Neural progenitor cell (in vitro differentiated cells): ENCODE measurements at regions not wholly inside any gene's neighbourhood (a gene's known extent, or its start where the extent isn't known, plus 50 kb on each side); places are given as distances from the start of the nearest gene placed in this dataset.

Experiments used
- CTCF ChIP-seq: fragments of 200-600 bp; sonication (generic); IDR thresholded peaks from 2 replicates; pipeline ENCODE4 v1.5.1; 2017; ENCODE audit warnings: antibody characterized with exemption, mild to moderate bottlenecking
- EZH2 ChIP-seq: fragments of 200-600 bp; sonication (generic); IDR thresholded peaks from 2 replicates; pipeline ENCODE4 v1.6.1; 2017; ENCODE audit warnings: antibody characterized with exemption, mild to moderate bottlenecking, moderate library complexity
- EZH2phosphoT487 ChIP-seq: fragments of 200-600 bp; sonication (generic); IDR thresholded peaks from 2 replicates; pipeline ENCODE4 v1.6.1; 2017; ENCODE audit warnings: antibody characterized with exemption

DNA sequence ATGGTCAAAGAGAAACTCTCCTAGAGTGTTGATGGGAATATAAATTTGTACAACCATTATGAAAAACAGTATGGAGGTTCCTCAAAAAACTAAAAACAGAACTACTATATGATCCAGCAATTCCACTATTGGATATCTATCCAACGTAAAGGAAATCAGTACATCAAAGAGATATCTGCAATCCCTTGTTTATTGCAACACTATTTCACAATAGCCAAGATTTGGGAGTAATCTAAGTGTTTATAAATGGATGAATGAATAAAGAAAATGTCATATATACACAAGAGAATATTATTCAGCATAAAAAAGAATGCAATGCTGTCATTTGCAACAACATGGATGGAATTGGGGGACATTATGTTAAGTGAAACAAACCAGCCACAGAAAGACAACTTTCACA is 1118.1 kb upstream of the PRKX start:
- TF ChIP-seq EZH2 (no peak), EZH2phosphoT487 (no peak), CTCF (no peak)
